CD14-positive monocyte (primary cell): ENCODE measurements at regions not wholly inside any gene's neighbourhood (a gene's known extent, or its start where the extent isn't known, plus 50 kb on each side); places are given as distances from the start of the nearest gene placed in this dataset.

Source experiments
- DNase-seq, 3 donors: peaks; one replicate each; pipeline ENCODE4 v3.0.0-alpha.2; 2011 to 2022
- H2AFZ ChIP-seq: 2 replicates; pipeline ENCODE4 v1.6.0; 2012; ENCODE audit warnings: mild to moderate bottlenecking, low read depth, low read length, inconsistent platforms; ENCODE audit not compliant: insufficient read depth, poor library complexity, severe bottlenecking
- H3K27ac ChIP-seq, 2 donors: 1 replicate in 1 of 2; 2 replicates in 1 of 2; pipeline ENCODE4 v1.5.1; 2012 to 2013; ENCODE audit warnings: low read length in 2 of 2, control low read depth in 1 of 2, inconsistent platforms in 1 of 2, low read depth in 1 of 2, mild to moderate bottlenecking in 1 of 2
- H3K27me3 ChIP-seq, 2 donors: one replicate each; pipeline versions ENCODE4 v1.6.0 to v1.6.1; 2011 to 2013; ENCODE audit warnings: low read length in 2 of 2; ENCODE audit not compliant: control insufficient read depth in 2 of 2, insufficient read depth in 2 of 2
- H3K36me3 ChIP-seq, 2 donors: replicated peaks in 1 of 2; 1 replicate in 1 of 2; 2 replicates in 1 of 2; pipeline versions ENCODE4 v1.5.1 to v1.6.1; 2012 to 2013; ENCODE audit warnings: low read length in 2 of 2, control low read depth in 1 of 2, inconsistent platforms in 1 of 2, mild to moderate bottlenecking in 1 of 2; ENCODE audit not compliant: insufficient read depth in 2 of 2, control insufficient read depth in 1 of 2
- H3K4me1 ChIP-seq, 2 donors: 1 replicate in 1 of 2; 2 replicates in 1 of 2; pipeline versions ENCODE4 v1.5.1 to v1.6.1; 2012 to 2013; ENCODE audit warnings: low read length in 2 of 2, control low read depth in 1 of 2, inconsistent platforms in 1 of 2, mild to moderate bottlenecking in 1 of 2, moderate library complexity in 1 of 2; ENCODE audit not compliant: insufficient read depth in 2 of 2, control insufficient read depth in 1 of 2
- H3K4me2 ChIP-seq: replicated peaks from 2 replicates; pipeline ENCODE3; 2012; ENCODE audit warnings: low read length, moderate library complexity, mild to moderate bottlenecking; ENCODE audit not compliant: poor library complexity, severe bottlenecking; ENCODE audit errors: extremely low read depth
- H3K4me3 ChIP-seq, 3 experiments: fragments of 200-600 bp in 1 of 3; sonication (generic) in 1 of 3; replicated peaks in 1 of 3; 1 replicate in 2 of 3; 2 replicates in 1 of 3; pipeline ENCODE4 v1.5.1; 2011 to 2013; ENCODE audit warnings: low read length in 3 of 3, mild to moderate bottlenecking in 3 of 3, control low read depth in 2 of 3, low read depth in 2 of 3, inconsistent platforms in 1 of 3, moderate library complexity in 1 of 3
- H3K79me2 ChIP-seq: 2 replicates; pipeline ENCODE4 v1.6.0; 2012; ENCODE audit warnings: mild to moderate bottlenecking, control low read depth, inconsistent platforms, low read length, moderate library complexity; ENCODE audit not compliant: insufficient read depth
- H3K9ac ChIP-seq: 2 replicates; pipeline ENCODE4 v1.6.0; 2017; ENCODE audit warnings: low read length, mild to moderate bottlenecking; ENCODE audit not compliant: insufficient read depth, poor library complexity, severe bottlenecking
- H3K9me3 ChIP-seq, 2 donors: replicated peaks in 1 of 2; 1 replicate in 1 of 2; 2 replicates in 1 of 2; pipeline versions ENCODE4 v1.5.1 to v1.6.1; 2012 to 2013; ENCODE audit warnings: low read length in 2 of 2, control low read depth in 1 of 2; ENCODE audit not compliant: control insufficient read depth in 1 of 2, insufficient read depth in 1 of 2
- H4K20me1 ChIP-seq: 2 replicates; pipeline ENCODE4 v1.6.0; 2012; ENCODE audit warnings: mild to moderate bottlenecking, low read length, control low read depth, moderate library complexity; ENCODE audit not compliant: insufficient read depth
- H3K27ac Mint-ChIP-seq, 7 donors: one replicate each; pipeline ENCODE4 v1.8.0; 2020; ENCODE audit warnings: mild to moderate bottlenecking in 7 of 7, mixed read lengths in 7 of 7, moderate library complexity in 6 of 7, inconsistent platforms in 2 of 7
- H3K27me3 Mint-ChIP-seq, 3 donors: one replicate each; pipeline ENCODE4 v1.8.0; 2021 to 2022; ENCODE audit warnings: low read depth in 3 of 3, mild to moderate bottlenecking in 3 of 3, mixed read lengths in 3 of 3, moderate library complexity in 3 of 3, inconsistent platforms in 1 of 3
- H3K36me3 Mint-ChIP-seq, 2 donors: one replicate each; pipeline ENCODE4 v1.8.0; 2020; ENCODE audit warnings: mixed read lengths in 2 of 2, inconsistent platforms in 1 of 2, mild to moderate bottlenecking in 1 of 2
- H3K4me1 Mint-ChIP-seq: one replicate; pipeline ENCODE4 v1.8.0; 2020; ENCODE audit warnings: mild to moderate bottlenecking, mixed read lengths
- H3K4me3 Mint-ChIP-seq, 2 donors: one replicate each; pipeline ENCODE4 v1.8.0; 2020; ENCODE audit warnings: mild to moderate bottlenecking in 2 of 2, mixed read lengths in 2 of 2, moderate library complexity in 1 of 2
- H3K9me3 Mint-ChIP-seq, 7 donors: one replicate each; pipeline ENCODE4 v1.8.0; 2020 to 2022; ENCODE audit warnings: mixed read lengths in 7 of 7, mild to moderate bottlenecking in 6 of 7, moderate library complexity in 6 of 7, inconsistent platforms in 2 of 7
- CTCF ChIP-seq: fragments of 200-600 bp; IDR thresholded peaks from one replicate; pipeline ENCODE4 v1.8.0; 2022; ENCODE audit warnings: antibody characterized with exemption, mild to moderate bottlenecking
- WGBS: methylation state at CpG from one replicate; pipeline ENCODE4 v1.1.5; 2013; ENCODE audit warnings: missing lambda C conversion rate; ENCODE audit not compliant: insufficient coverage; 5-methylcytosine and 5-hydroxymethylcytosine counted together
- intact Hi-C, 2 donors: fragments of 100-400 bp; cut with micrococcal nuclease; formaldehyde crosslinking; loops; one replicate each; pipeline versions ENCODE4 v1.15.0 to v1.15.1; 2023

GRCh38 chr1:193318347-193318746 is 131.9 kb upstream of the B3GALT2 start:
- H3K4me1 Mint-ChIP-seq, result no peaks in the 10 kb centered on the region
- Histone ChIP-seq H3K4me2 (no peak overlapping the region), H4K20me1 (no peaks in the 10 kb centered on the region), H3K4me3 (no peak overlapping the region), H3K36me3 (no peaks in the 10 kb centered on the region), H3K27me3 (no peaks in the 10 kb centered on the region), H3K9me3 (peaks cover 0 to 5% of the 10 kb centered on the region in 2 donors), H3K79me2 (no peaks in the 10 kb centered on the region), H3K9ac (no peak overlapping the region), H3K27ac (no peak overlapping the region), H2AFZ (no peak overlapping the region), H3K4me1 (no peaks in the 10 kb centered on the region)
- peaks cover 4 to 16% (median 10%) of the 10 kb centered on the region in 7 donors for H3K9me3 Mint-ChIP-seq
- no peak for TF ChIP-seq CTCF
- intact Hi-C loops, result no loop called here
- no peaks in the 10 kb centered on the region for H3K27me3 Mint-ChIP-seq
- no peak for DNase-seq
- no peak overlapping the region for H3K4me3 Mint-ChIP-seq
- H3K36me3 Mint-ChIP-seq, result no peaks in the 10 kb centered on the region
- H3K27ac Mint-ChIP-seq, result no peak overlapping the region

- no peak for DNase-seq
- Mint-ChIP-seq H3K4me3 (no peak overlapping the region), H3K36me3 (no peaks in the 10 kb centered on the region), H3K9me3 (peaks cover 5 to 16% (median 9%) of the 10 kb centered on the region in 7 donors), H3K27ac (no peak overlapping the region), H3K27me3 (peaks cover 0 to 3% (median 0%) of the 10 kb centered on the region in 3 donors), H3K4me1 (no peaks in the 10 kb centered on the region)
- Histone ChIP-seq H3K79me2 (no peaks in the 10 kb centered on the region), H3K4me1 (no peaks in the 10 kb centered on the region), H3K4me2 (no peak overlapping the region), H3K36me3 (no peaks in the 10 kb centered on the region), H3K27ac (no peak overlapping the region), H3K27me3 (no peaks in the 10 kb centered on the region), H3K4me3 (no peak overlapping the region), H3K9ac (no peak overlapping the region), H4K20me1 (no peaks in the 10 kb centered on the region), H2AFZ (no peak overlapping the region), H3K9me3 (peaks cover 0 to 7% of the 10 kb centered on the region in 2 donors)
- TF ChIP-seq CTCF, result no peak
- WGBS, result 92% methylated on average over 2 of the region's 15 CpGs
- intact Hi-C loops, result no loop called here
These were observed 127.1 kb upstream of the B3GALT2 start for GRCh38 chr1:193313354-193314140.
